Endodermal cell (in vitro differentiated cells): ENCODE measurements at regions not wholly inside any gene's neighbourhood (a gene's known extent, or its start where the extent isn't known, plus 50 kb on each side); places are given as distances from the start of the nearest gene placed in this dataset.

Experiments used
- DNase-seq: peaks from one replicate; pipeline ENCODE4 v3.0.0-alpha.2; 2017
- H3K27ac ChIP-seq: 2 replicates; pipeline ENCODE4 v1.5.1; 2013; ENCODE audit warnings: mild to moderate bottlenecking, low read depth, low read length, moderate library complexity
- H3K27me3 ChIP-seq: 2 replicates; pipeline ENCODE4 v1.6.1; 2013; ENCODE audit warnings: mild to moderate bottlenecking, low read length, moderate library complexity; ENCODE audit not compliant: insufficient read depth, control insufficient read depth, poor library complexity, severe bottlenecking
- H3K36me3 ChIP-seq: 2 replicates; pipeline ENCODE4 v1.7.0; 2013; ENCODE audit warnings: mild to moderate bottlenecking, low read length, moderate library complexity; ENCODE audit not compliant: control insufficient read depth, insufficient read depth
- H3K4me1 ChIP-seq: one replicate; pipeline ENCODE4 v1.7.0; 2013; ENCODE audit warnings: low read length; ENCODE audit not compliant: control insufficient read depth, insufficient read depth
- H3K4me3 ChIP-seq: 2 replicates; pipeline ENCODE4 v1.5.1; 2013; ENCODE audit warnings: mild to moderate bottlenecking, low read length, moderate library complexity
- H3K9ac ChIP-seq: 2 replicates; pipeline ENCODE4 v1.6.1; 2013; ENCODE audit warnings: mild to moderate bottlenecking, low read length, moderate library complexity; ENCODE audit not compliant: poor library complexity, severe bottlenecking; ENCODE audit errors: extremely low read depth
- H3K9me3 ChIP-seq: 2 replicates; pipeline ENCODE4 v1.6.1; 2013; ENCODE audit warnings: mild to moderate bottlenecking, low read length, moderate library complexity; ENCODE audit not compliant: control insufficient read depth
- H3K27ac Mint-ChIP-seq: 2 replicates; pipeline ENCODE4 v1.8.0; 2020; ENCODE audit warnings: mixed read lengths
- H3K27me3 Mint-ChIP-seq: 2 replicates; pipeline ENCODE4 v1.8.0; 2021; ENCODE audit warnings: mild to moderate bottlenecking, mixed read lengths; ENCODE audit not compliant: insufficient read depth
- H3K36me3 Mint-ChIP-seq: 2 replicates; pipeline ENCODE4 v1.8.0; 2020; ENCODE audit warnings: low read depth, mixed read lengths
- H3K4me1 Mint-ChIP-seq: 2 replicates; pipeline ENCODE4 v1.8.0; 2020; ENCODE audit warnings: mixed read lengths
- H3K4me3 Mint-ChIP-seq: 2 replicates; pipeline ENCODE4 v1.8.0; 2020; ENCODE audit warnings: mild to moderate bottlenecking, moderate library complexity, mixed read lengths
- H3K9me3 Mint-ChIP-seq: 2 replicates; pipeline ENCODE4 v1.8.0; 2020; ENCODE audit warnings: mild to moderate bottlenecking, mixed read lengths
- CTCF ChIP-seq: fragments of 200-600 bp; sonication (generic); conservative IDR thresholded peaks from 2 replicates; pipeline ENCODE4 v1.5.0; 2021; ENCODE audit warnings: antibody characterized with exemption, mild to moderate bottlenecking
- WGBS, 2 experiments: methylation state at CpG; one replicate each; pipeline versions ENCODE4 v1.1.5 to v1.1.7; 2013; ENCODE audit warnings: missing lambda C conversion rate in 2 of 2, mixed read lengths in 1 of 2; ENCODE audit not compliant: insufficient coverage in 1 of 2, insufficient read length in 1 of 2; 5-methylcytosine and 5-hydroxymethylcytosine counted together

- H3K4me3 ChIP-seq: no peak overlapping the region
- no peak overlapping the region for H3K27ac ChIP-seq
- 91 to 93% methylated on average over 11 to 13 of the region's 13 CpGs for WGBS, 2 experiments
- peaks cover 2% of the 10 kb centered on the region for H3K9me3 Mint-ChIP-seq
- no peaks in the 10 kb centered on the region for H3K9me3 ChIP-seq
- TF ChIP-seq CTCF: no peak
- H3K36me3 Mint-ChIP-seq: no peaks in the 10 kb centered on the region
- peaks cover 15% of the 10 kb centered on the region for H3K4me1 Mint-ChIP-seq
- no peaks in the 10 kb centered on the region for H3K27me3 ChIP-seq
- H3K9ac ChIP-seq: no peak overlapping the region
- H3K27me3 Mint-ChIP-seq: peaks cover 38% of the 10 kb centered on the region
- no peak overlapping the region for H3K4me3 Mint-ChIP-seq
- peaks cover 4% of the 10 kb centered on the region for H3K4me1 ChIP-seq
- DNase-seq: no peak
- no peaks in the 10 kb centered on the region for H3K36me3 ChIP-seq
- no peak overlapping the region for H3K27ac Mint-ChIP-seq
Observed at GRCh38 chr22:48395201-48395600, 1432.5 kb downstream of the BRD1 start.

GRCh38 chr22:48394787-48395186 lies 1432.9 kb downstream of the BRD1 start:
- H3K4me1 ChIP-seq: peaks cover 4% of the 10 kb centered on the region
- no peak for TF ChIP-seq CTCF
- no peaks in the 10 kb centered on the region for H3K36me3 ChIP-seq
- H3K27ac ChIP-seq: no peak overlapping the region
- no peaks in the 10 kb centered on the region for H3K27me3 ChIP-seq
- no peaks in the 10 kb centered on the region for H3K9me3 ChIP-seq
- no peaks in the 10 kb centered on the region for H3K36me3 Mint-ChIP-seq
- H3K4me1 Mint-ChIP-seq: peaks cover 15% of the 10 kb centered on the region
- no peak overlapping the region for H3K27ac Mint-ChIP-seq
- peaks cover 36% of the 10 kb centered on the region for H3K27me3 Mint-ChIP-seq
- WGBS, 2 experiments: 87 to 90% methylated on average over 3 to 8 of the region's 8 CpGs
- H3K9me3 Mint-ChIP-seq: peaks cover 2% of the 10 kb centered on the region
- no peak overlapping the region for H3K9ac ChIP-seq
- H3K4me3 ChIP-seq: no peak overlapping the region
- no peak for DNase-seq
- H3K4me3 Mint-ChIP-seq: no peak overlapping the region

- Mint-ChIP-seq H3K4me1 (peaks cover 15% of the 10 kb centered on the region), H3K27ac (no peak overlapping the region), H3K36me3 (no peaks in the 10 kb centered on the region), H3K9me3 (peaks cover 2% of the 10 kb centered on the region), H3K27me3 (peaks cover 36% of the 10 kb centered on the region), H3K4me3 (no peak overlapping the region)
- Histone ChIP-seq H3K4me3 (no peak overlapping the region), H3K9me3 (no peaks in the 10 kb centered on the region), H3K9ac (no peak overlapping the region), H3K27ac (no peak overlapping the region), H3K36me3 (no peaks in the 10 kb centered on the region), H3K4me1 (peaks cover 4% of the 10 kb centered on the region), H3K27me3 (no peaks in the 10 kb centered on the region)
- TF ChIP-seq CTCF: no peak
- DNase-seq: no peak
- WGBS, 2 experiments: 91 to 96% methylated on average over 9 to 10 of the region's 10 CpGs
Observed at GRCh38 chr22:48393885-48394284, 1433.8 kb downstream of the BRD1 start.
